Activated T-cell treated with anti-CD3 and anti-CD28 coated beads, Interleukin-2, amount 50 U/mL, for 72 hours (primary cell): ENCODE measurements at regions not wholly inside any gene's neighbourhood (a gene's known extent, or its start where the extent isn't known, plus 50 kb on each side); places are given as distances from the start of the nearest gene placed in this dataset.

Experiments used
- ATAC-seq, 2 donors: fragments of 150-1000 bp; cut with Tn5 transposase; replicated peaks in 1 of 2; 2 replicates each; pipeline ENCODE4 v1.10.0; 2021; ENCODE audit warnings: moderate library complexity in 2 of 2, mild to moderate bottlenecking in 1 of 2
- DNase-seq, 2 donors: peaks; one replicate each; pipeline ENCODE4 v3.0.0; 2021 to 2022; ENCODE audit warnings: mixed read lengths in 1 of 2
- H3K27ac Mint-ChIP-seq: one replicate; pipeline ENCODE4 v1.8.0; 2022; ENCODE audit warnings: mild to moderate bottlenecking, moderate library complexity, mixed read lengths
- H3K27me3 Mint-ChIP-seq: one replicate; pipeline ENCODE4 v1.8.0; 2022; ENCODE audit warnings: low read depth, mixed read lengths
- H3K36me3 Mint-ChIP-seq, 2 donors: one replicate each; pipeline ENCODE4 v1.8.0; 2022; ENCODE audit warnings: mixed read lengths in 2 of 2, mild to moderate bottlenecking in 1 of 2; ENCODE audit not compliant: insufficient read depth in 2 of 2
- H3K4me1 Mint-ChIP-seq: one replicate; pipeline ENCODE4 v1.8.0; 2022; ENCODE audit warnings: low read depth, mixed read lengths
- H3K4me3 Mint-ChIP-seq, 2 donors: one replicate each; pipeline ENCODE4 v1.8.0; 2022; ENCODE audit warnings: mild to moderate bottlenecking in 2 of 2, mixed read lengths in 2 of 2, moderate library complexity in 2 of 2
- H3K9me3 Mint-ChIP-seq, 2 donors: one replicate each; pipeline ENCODE4 v1.8.0; 2022; ENCODE audit warnings: mixed read lengths in 2 of 2

GRCh38 chr10:33901166-33901565 lies 566.7 kb upstream of the NRP1 start:
- no peaks in the 10 kb centered on the region for H3K4me1 Mint-ChIP-seq
- no peak overlapping the region for H3K27ac Mint-ChIP-seq
- H3K36me3 Mint-ChIP-seq: no peaks in the 10 kb centered on the region
- no peaks in the 10 kb centered on the region for H3K9me3 Mint-ChIP-seq
- ATAC-seq: no peak
- no peak overlapping the region for H3K4me3 Mint-ChIP-seq
- H3K27me3 Mint-ChIP-seq: peaks cover 16% of the 10 kb centered on the region
- no peak for DNase-seq

GRCh38 chr10:33900596-33900995 lies 566.1 kb upstream of the NRP1 start:
- ATAC-seq: no peak
- H3K36me3 Mint-ChIP-seq: no peaks in the 10 kb centered on the region

GRCh38 chr10:33899578-33900531 lies 565.4 kb upstream of the NRP1 start:
- ATAC-seq (no peak), DNase-seq (no peak)
- Mint-ChIP-seq H3K36me3 (no peaks in the 10 kb centered on the region), H3K27me3 (peaks cover 18% of the 10 kb centered on the region), H3K27ac (no peak overlapping the region), H3K4me1 (no peaks in the 10 kb centered on the region), H3K4me3 (no peak overlapping the region), H3K9me3 (no peaks in the 10 kb centered on the region)

More at GRCh38 chr10:33900596-33900995, 566.1 kb upstream of the NRP1 start:
- H3K27me3 Mint-ChIP-seq: peaks cover 18% of the 10 kb centered on the region
- H3K4me1 Mint-ChIP-seq: no peaks in the 10 kb centered on the region
- no peak for DNase-seq
- H3K4me3 Mint-ChIP-seq: no peak overlapping the region
- H3K27ac Mint-ChIP-seq: no peak overlapping the region
- H3K9me3 Mint-ChIP-seq: no peaks in the 10 kb centered on the region

- H3K27ac Mint-ChIP-seq: no peak overlapping the region
- DNase-seq (no peak), ATAC-seq (no peak)
- H3K27me3 Mint-ChIP-seq: peaks cover 18% of the 10 kb centered on the region
- no peaks in the 10 kb centered on the region for H3K36me3 Mint-ChIP-seq
- no peak overlapping the region for H3K4me3 Mint-ChIP-seq
- H3K9me3 Mint-ChIP-seq: no peaks in the 10 kb centered on the region
- no peaks in the 10 kb centered on the region for H3K4me1 Mint-ChIP-seq
Measured at GRCh38 chr10:33897291-33897752, 562.9 kb upstream of the NRP1 start.

- Mint-ChIP-seq H3K27me3 (peaks cover 18% of the 10 kb centered on the region), H3K4me1 (peaks cover 3% of the 10 kb centered on the region), H3K4me3 (no peak overlapping the region), H3K9me3 (peaks cover 2 to 3% of the 10 kb centered on the region in 2 donors), H3K27ac (no peak overlapping the region), H3K36me3 (no peaks in the 10 kb centered on the region)
- ATAC-seq: no peak
- DNase-seq: no peak
Measured at GRCh38 chr10:33893506-33893905, 559.0 kb upstream of the NRP1 start.

GRCh38 chr10:33889371-33889770 lies 554.9 kb upstream of the NRP1 start:
- no peaks in the 10 kb centered on the region for H3K27me3 Mint-ChIP-seq

GRCh38 chr10:33887188-33887587 lies 552.7 kb upstream of the NRP1 start:
- ATAC-seq: no peak

More at GRCh38 chr10:33889371-33889770, 554.9 kb upstream of the NRP1 start:
- DNase-seq (no peak), ATAC-seq (no peak)
- Mint-ChIP-seq H3K4me1 (peaks cover 3% of the 10 kb centered on the region), H3K4me3 (no peak overlapping the region), H3K27ac (no peak overlapping the region), H3K36me3 (no peaks in the 10 kb centered on the region), H3K9me3 (peaks cover 2 to 3% of the 10 kb centered on the region in 2 donors)

GRCh38 chr10:33886299-33886698 lies 551.8 kb upstream of the NRP1 start:
- ATAC-seq (no peak), DNase-seq (no peak)
- H3K4me1 Mint-ChIP-seq: peaks cover 3% of the 10 kb centered on the region
- no peaks in the 10 kb centered on the region for H3K36me3 Mint-ChIP-seq
- H3K9me3 Mint-ChIP-seq: peaks cover 2 to 3% of the 10 kb centered on the region in 2 donors
- no peak overlapping the region for H3K27ac Mint-ChIP-seq
- H3K27me3 Mint-ChIP-seq: peaks cover 3% of the 10 kb centered on the region
- H3K4me3 Mint-ChIP-seq: no peak overlapping the region

More at GRCh38 chr10:33887188-33887587, 552.7 kb upstream of the NRP1 start:
- no peaks in the 10 kb centered on the region for H3K36me3 Mint-ChIP-seq
- no peak overlapping the region for H3K4me3 Mint-ChIP-seq
- no peaks in the 10 kb centered on the region for H3K27me3 Mint-ChIP-seq
- H3K27ac Mint-ChIP-seq: no peak overlapping the region
- peaks cover 3% of the 10 kb centered on the region for H3K4me1 Mint-ChIP-seq
- DNase-seq: no peak
- H3K9me3 Mint-ChIP-seq: peaks cover 2 to 3% of the 10 kb centered on the region in 2 donors

- Mint-ChIP-seq H3K27me3 (peaks cover 10% of the 10 kb centered on the region), H3K36me3 (no peaks in the 10 kb centered on the region), H3K9me3 (peaks cover 0 to 5% of the 10 kb centered on the region in 2 donors), H3K4me3 (no peak overlapping the region), H3K4me1 (peaks cover 3% of the 10 kb centered on the region), H3K27ac (no peak overlapping the region)
- DNase-seq: no peak
- no peak for ATAC-seq
Measured at GRCh38 chr10:33884604-33885003, 550.1 kb upstream of the NRP1 start.

GRCh38 chr10:33883881-33884280 lies 549.4 kb upstream of the NRP1 start:
- Mint-ChIP-seq H3K27me3 (peaks cover 10% of the 10 kb centered on the region), H3K36me3 (no peaks in the 10 kb centered on the region), H3K27ac (no peak overlapping the region), H3K4me1 (no peaks in the 10 kb centered on the region), H3K9me3 (peaks cover 0 to 6% of the 10 kb centered on the region in 2 donors), H3K4me3 (no peak overlapping the region)
- no peak for DNase-seq
- ATAC-seq: no peak

GRCh38 chr10:33882996-33883395 lies 548.5 kb upstream of the NRP1 start:
- Mint-ChIP-seq H3K27me3 (peaks cover 10% of the 10 kb centered on the region), H3K27ac (no peak overlapping the region), H3K4me3 (no peak overlapping the region), H3K36me3 (no peaks in the 10 kb centered on the region), H3K4me1 (no peaks in the 10 kb centered on the region), H3K9me3 (peaks cover 0 to 6% of the 10 kb centered on the region in 2 donors)
- DNase-seq (no peak), ATAC-seq (no peak)

- no peak for DNase-seq
- Mint-ChIP-seq H3K9me3 (peaks cover 2 to 6% of the 10 kb centered on the region in 2 donors), H3K4me1 (no peaks in the 10 kb centered on the region), H3K27ac (no peak overlapping the region), H3K36me3 (no peaks in the 10 kb centered on the region), H3K4me3 (no peak overlapping the region), H3K27me3 (peaks cover 10% of the 10 kb centered on the region)
- ATAC-seq: no peak
Measured at GRCh38 chr10:33880291-33880690, 545.8 kb upstream of the NRP1 start.

- peaks cover 10% of the 10 kb centered on the region for H3K27me3 Mint-ChIP-seq
- ATAC-seq (no peak), DNase-seq (no peak)
- H3K4me1 Mint-ChIP-seq: no peaks in the 10 kb centered on the region
- no peaks in the 10 kb centered on the region for H3K36me3 Mint-ChIP-seq
- peaks cover 2 to 6% of the 10 kb centered on the region in 2 donors for H3K9me3 Mint-ChIP-seq
- H3K27ac Mint-ChIP-seq: no peak overlapping the region
- no peak overlapping the region for H3K4me3 Mint-ChIP-seq
Measured at GRCh38 chr10:33878238-33878786, 543.8 kb upstream of the NRP1 start.
